Activated CD8-positive, alpha-beta memory T cell treated with anti-CD3 and anti-CD28 coated beads for 36 hours (primary cell): ENCODE measurements at regions not wholly inside any gene's neighbourhood (a gene's known extent, or its start where the extent isn't known, plus 50 kb on each side); places are given as distances from the start of the nearest gene placed in this dataset.

ENCODE experiments used
- CTCF ChIA-PET: fragments of 350-600 bp; sonication (Branson Sonifier 250); formaldehyde crosslinking; loops from one replicate; lab custom pipeline; 2021; ENCODE audit warnings: antibody characterized with exemption; lab: Charles Lee
- POLR2A ChIA-PET: fragments of 350-600 bp; sonication (Branson Sonifier 250); formaldehyde crosslinking; loops from one replicate; lab custom pipeline; 2021; ENCODE audit warnings: antibody characterized with exemption; lab: Charles Lee

- POLR2A ChIA-PET: no interaction called here
- CTCF ChIA-PET: interaction anchor here (1.0 to 1.3 kb wide), 4 partner anchors 9 to 513 kb away, joined by 3 to 4 read pairs (median 4); no protein-coding TSS in a partner anchor
These were observed 89.5 kb upstream of the STK39 start for GRCh38 chr2:168336786-168337388.

- CTCF ChIA-PET: interaction anchor here (1.3 kb wide), 1 partner anchor 198 kb away, joined by 3 read pairs; no protein-coding TSS in a partner anchor
- POLR2A ChIA-PET: no interaction called here
These were observed 90.9 kb upstream of the STK39 start for GRCh38 chr2:168338292-168338691.

GRCh38 chr2:168338803-168339437, 91.5 kb upstream of the STK39 start:
- CTCF ChIA-PET: no interaction called here
- POLR2A ChIA-PET: no interaction called here

- CTCF ChIA-PET: no interaction called here
- POLR2A ChIA-PET: no interaction called here
These were observed 93.5 kb upstream of the STK39 start for GRCh38 chr2:168340931-168341330.

GRCh38 chr2:168343586-168343985, 96.2 kb upstream of the STK39 start:
- ChIA-PET CTCF (no interaction called here), POLR2A (no interaction called here)

GRCh38 chr2:168344706-168345105, 97.3 kb upstream of the STK39 start:
- CTCF ChIA-PET: interaction anchor here (0.8 kb wide), 1 partner anchor 575 kb away, joined by 3 read pairs; no protein-coding TSS in a partner anchor
- POLR2A ChIA-PET: no interaction called here

- CTCF ChIA-PET: interaction anchor here (0.9 to 1.3 kb wide), 2 partner anchors 9 to 409 kb away, joined by 3 read pairs; no protein-coding TSS in a partner anchor
- POLR2A ChIA-PET: no interaction called here
These were observed 98.2 kb upstream of the STK39 start for GRCh38 chr2:168345601-168346000.

GRCh38 chr2:168346725-168347477, 99.5 kb upstream of the STK39 start:
- CTCF ChIA-PET: interaction anchor here (0.6 to 1.4 kb wide), 10 partner anchors 9 to 579 kb away, joined by 3 to 5 read pairs (median 3); no protein-coding TSS in a partner anchor
- POLR2A ChIA-PET: no interaction called here

GRCh38 chr2:168348076-168348475, 100.7 kb upstream of the STK39 start:
- POLR2A ChIA-PET: no interaction called here
- CTCF ChIA-PET: no interaction called here

GRCh38 chr2:168350380-168350779, 103.0 kb upstream of the STK39 start:
- CTCF ChIA-PET: interaction anchor here (0.6 kb wide), 1 partner anchor 535 kb away, joined by 3 read pairs; no protein-coding TSS in a partner anchor
- POLR2A ChIA-PET: no interaction called here

GRCh38 chr2:168353251-168353650, 102.8 kb upstream of the CERS6 start:
- ChIA-PET CTCF (no interaction called here), POLR2A (no interaction called here)

- ChIA-PET CTCF (no interaction called here), POLR2A (no interaction called here)
These were observed 101.6 kb upstream of the CERS6 start for GRCh38 chr2:168354499-168354898.

GRCh38 chr2:168355121-168355520, 101.0 kb upstream of the CERS6 start:
- POLR2A ChIA-PET: no interaction called here
- CTCF ChIA-PET: interaction anchor here (0.6 to 1.6 kb wide), 2 partner anchors 8 to 479 kb away, joined by 3 read pairs; no protein-coding TSS in a partner anchor

GRCh38 chr2:168355779-168356476, 100.1 kb upstream of the CERS6 start:
- CTCF ChIA-PET: interaction anchor here (1.6 kb wide), 1 partner anchor 9 kb away, joined by 3 read pairs; no protein-coding TSS in a partner anchor
- POLR2A ChIA-PET: no interaction called here

GRCh38 chr2:168356477-168356835, 99.6 kb upstream of the CERS6 start:
- CTCF ChIA-PET: interaction anchor here (1.6 kb wide), 1 partner anchor 10 kb away, joined by 3 read pairs; no protein-coding TSS in a partner anchor
- POLR2A ChIA-PET: no interaction called here

- ChIA-PET POLR2A (no interaction called here), CTCF (no interaction called here)
These were observed 98.1 kb upstream of the CERS6 start for GRCh38 chr2:168357797-168358472.

- ChIA-PET CTCF (no interaction called here), POLR2A (no interaction called here)
These were observed 97.0 kb upstream of the CERS6 start for GRCh38 chr2:168359082-168359481.

- POLR2A ChIA-PET: no interaction called here
- CTCF ChIA-PET: no interaction called here
These were observed 92.6 kb upstream of the CERS6 start for GRCh38 chr2:168363347-168364092.
